ENCODE measurements at regions not wholly inside any gene's neighbourhood (a gene's known extent, or its start where the extent isn't known, plus 50 kb on each side); places are given as distances from the start of the nearest gene placed in this dataset.

DNA sequence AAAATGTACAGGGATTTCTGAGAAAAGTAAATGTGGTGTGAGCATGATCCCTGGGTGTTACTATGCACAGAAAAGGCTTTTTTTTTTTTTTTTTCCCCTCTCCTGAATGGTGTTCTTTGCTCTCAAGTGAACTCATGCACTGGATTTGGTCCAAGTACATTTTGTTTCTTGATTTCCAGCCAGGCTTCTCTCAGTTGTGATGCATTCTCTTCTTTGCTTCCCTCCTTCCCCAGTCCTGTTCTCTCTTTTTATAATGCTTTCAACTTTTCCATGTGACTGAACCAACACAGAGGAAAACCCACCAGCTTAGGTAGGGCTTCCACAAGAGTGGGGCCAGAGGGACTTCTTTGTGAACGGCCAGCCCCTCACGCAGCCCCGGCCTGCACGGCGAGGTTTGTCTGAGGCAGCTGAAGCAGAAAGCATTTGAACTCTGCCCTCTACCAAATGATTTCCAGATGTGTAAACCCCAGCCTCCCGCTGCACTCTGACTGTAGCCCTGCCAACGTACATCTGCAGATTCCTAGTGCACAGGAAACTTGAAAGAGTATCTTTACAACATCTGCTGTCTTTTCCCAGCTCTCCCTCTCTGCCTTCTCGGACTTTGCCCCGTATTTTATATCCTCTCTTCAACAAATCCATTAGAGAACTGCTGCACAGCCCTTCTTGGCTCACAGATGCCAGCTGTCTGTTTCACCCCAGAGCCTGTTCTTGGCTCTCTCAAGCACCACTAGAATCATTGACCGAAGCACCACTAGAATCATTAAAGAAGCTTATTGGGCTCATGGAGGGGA lies 71.8 kb upstream of the CD180 start:
- peak overlapping the region; percentile 58 for H3K27ac ChIP-seq
- peaks cover 12% of the 10 kb centered on the region for H3K4me1 Mint-ChIP-seq
- no peak overlapping the region for H3K9ac ChIP-seq
- H3K27me3 ChIP-seq = no peaks in the 10 kb centered on the region
- no peaks in the 10 kb centered on the region for H4K20me1 ChIP-seq (ENCODE audit: low read depth)
- H3K4me2 ChIP-seq = peak overlapping the region; percentile 43
- peaks cover 13% of the 10 kb centered on the region for H3F3A ChIP-seq (ENCODE audit: low read depth)
- H3K4me3 Mint-ChIP-seq = no peak overlapping the region
- TF ChIP-seq EZH2phosphoT487 (IDR thresholded peaks at IDR 0.05) (no peak), EZH2 (IDR thresholded peaks at IDR 0.05) (no peak)
- TF ChIP-seq, protein P1, sequence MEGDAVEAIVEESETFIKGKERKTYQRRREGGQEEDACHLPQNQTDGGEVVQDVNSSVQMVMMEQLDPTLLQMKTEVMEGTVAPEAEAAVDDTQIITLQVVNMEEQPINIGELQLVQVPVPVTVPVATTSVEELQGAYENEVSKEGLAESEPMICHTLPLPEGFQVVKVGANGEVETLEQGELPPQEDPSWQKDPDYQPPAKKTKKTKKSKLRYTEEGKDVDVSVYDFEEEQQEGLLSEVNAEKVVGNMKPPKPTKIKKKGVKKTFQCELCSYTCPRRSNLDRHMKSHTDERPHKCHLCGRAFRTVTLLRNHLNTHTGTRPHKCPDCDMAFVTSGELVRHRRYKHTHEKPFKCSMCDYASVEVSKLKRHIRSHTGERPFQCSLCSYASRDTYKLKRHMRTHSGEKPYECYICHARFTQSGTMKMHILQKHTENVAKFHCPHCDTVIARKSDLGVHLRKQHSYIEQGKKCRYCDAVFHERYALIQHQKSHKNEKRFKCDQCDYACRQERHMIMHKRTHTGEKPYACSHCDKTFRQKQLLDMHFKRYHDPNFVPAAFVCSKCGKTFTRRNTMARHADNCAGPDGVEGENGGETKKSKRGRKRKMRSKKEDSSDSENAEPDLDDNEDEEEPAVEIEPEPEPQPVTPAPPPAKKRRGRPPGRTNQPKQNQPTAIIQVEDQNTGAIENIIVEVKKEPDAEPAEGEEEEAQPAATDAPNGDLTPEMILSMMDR (IDR thresholded peaks at IDR 0.05) = no peak
- H3K9me3 ChIP-seq (ENCODE audit: low read depth) = no peaks in the 10 kb centered on the region
- H3K4me1 ChIP-seq = peaks cover 14% of the 10 kb centered on the region
- H3K36me3 Mint-ChIP-seq = peaks cover 4% of the 10 kb centered on the region
- H3K27ac Mint-ChIP-seq = no peak overlapping the region
- peaks cover 5% of the 10 kb centered on the region for H3K27me3 Mint-ChIP-seq (ENCODE audit: insufficient read depth, low read depth)
- peak; percentile 71 for DNase-seq (ENCODE audit: low spot score)
- no peaks in the 10 kb centered on the region for H3K79me2 ChIP-seq (ENCODE audit: low read depth)
- no peak overlapping the region for H2AFZ ChIP-seq (replicated peaks)
- H3K4me3 ChIP-seq = no peak overlapping the region
- peaks cover 27% of the 10 kb centered on the region for H3K9me3 Mint-ChIP-seq
- no peaks in the 10 kb centered on the region for H3K36me3 ChIP-seq

DNA sequence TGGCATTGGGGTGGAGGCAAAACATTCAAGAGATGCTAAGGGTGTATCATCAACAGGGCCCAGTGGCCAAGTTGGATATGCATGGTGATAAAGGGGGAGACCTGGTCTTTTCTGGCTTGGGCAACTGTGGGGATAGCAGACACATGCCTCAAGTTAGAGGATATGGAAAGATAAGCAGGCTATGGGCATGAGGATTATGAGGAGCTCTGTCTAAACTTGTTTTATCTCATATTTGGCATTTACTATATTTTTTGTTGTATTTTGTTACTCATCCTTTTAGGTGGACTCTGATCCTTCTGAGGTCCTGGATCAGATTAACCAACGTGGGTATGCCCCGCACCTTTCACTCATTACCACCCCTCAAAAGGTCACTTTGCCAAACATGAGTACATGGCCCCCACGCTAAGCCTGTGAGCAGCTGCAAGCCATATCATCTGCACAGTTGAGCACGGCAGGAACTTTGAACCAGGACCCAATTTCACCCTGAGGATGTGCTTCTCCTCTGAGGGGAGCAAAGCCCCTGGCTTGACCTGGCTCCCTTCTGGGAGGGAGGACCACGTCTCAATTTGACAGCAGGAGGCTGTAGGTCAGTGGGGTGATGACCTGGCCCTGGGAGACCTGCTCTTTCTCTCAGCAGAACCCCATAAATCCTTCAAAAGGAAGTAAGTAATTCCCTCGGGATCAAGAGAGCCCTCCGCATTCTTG lies 71.1 kb upstream of the CD180 start:
- Mint-ChIP-seq H3K9me3 (peaks cover 20% of the 10 kb centered on the region), H3K27ac (no peak overlapping the region), H3K4me3 (no peak overlapping the region), H3K36me3 (no peaks in the 10 kb centered on the region), H3K4me1 (peaks cover 14% of the 10 kb centered on the region), H3K27me3 (ENCODE audit: insufficient read depth, low read depth) (peaks cover 5% of the 10 kb centered on the region)
- H3K4me1 ChIP-seq = peaks cover 14% of the 10 kb centered on the region
- peak; percentile 24 for DNase-seq (ENCODE audit: low spot score)
- no peak overlapping the region for H2AFZ ChIP-seq (replicated peaks)
- peak overlapping the region; percentile 43 for H3K4me2 ChIP-seq
- H4K20me1 ChIP-seq (ENCODE audit: low read depth) = no peaks in the 10 kb centered on the region
- no peak overlapping the region for H3K9ac ChIP-seq
- no peaks in the 10 kb centered on the region for H3K27me3 ChIP-seq
- H3K27ac ChIP-seq = peak overlapping the region; percentile 58
- H3K4me3 ChIP-seq = no peak overlapping the region
- H3K79me2 ChIP-seq (ENCODE audit: low read depth) = no peaks in the 10 kb centered on the region
- TF ChIP-seq EZH2 (IDR thresholded peaks at IDR 0.05) (no peak), EZH2phosphoT487 (IDR thresholded peaks at IDR 0.05) (no peak)
- TF ChIP-seq, protein P1 (IDR thresholded peaks at IDR 0.05) = no peak
- no peaks in the 10 kb centered on the region for H3K36me3 ChIP-seq
- H3F3A ChIP-seq (ENCODE audit: low read depth) = peaks cover 13% of the 10 kb centered on the region
- H3K9me3 ChIP-seq (ENCODE audit: low read depth) = no peaks in the 10 kb centered on the region

DNA sequence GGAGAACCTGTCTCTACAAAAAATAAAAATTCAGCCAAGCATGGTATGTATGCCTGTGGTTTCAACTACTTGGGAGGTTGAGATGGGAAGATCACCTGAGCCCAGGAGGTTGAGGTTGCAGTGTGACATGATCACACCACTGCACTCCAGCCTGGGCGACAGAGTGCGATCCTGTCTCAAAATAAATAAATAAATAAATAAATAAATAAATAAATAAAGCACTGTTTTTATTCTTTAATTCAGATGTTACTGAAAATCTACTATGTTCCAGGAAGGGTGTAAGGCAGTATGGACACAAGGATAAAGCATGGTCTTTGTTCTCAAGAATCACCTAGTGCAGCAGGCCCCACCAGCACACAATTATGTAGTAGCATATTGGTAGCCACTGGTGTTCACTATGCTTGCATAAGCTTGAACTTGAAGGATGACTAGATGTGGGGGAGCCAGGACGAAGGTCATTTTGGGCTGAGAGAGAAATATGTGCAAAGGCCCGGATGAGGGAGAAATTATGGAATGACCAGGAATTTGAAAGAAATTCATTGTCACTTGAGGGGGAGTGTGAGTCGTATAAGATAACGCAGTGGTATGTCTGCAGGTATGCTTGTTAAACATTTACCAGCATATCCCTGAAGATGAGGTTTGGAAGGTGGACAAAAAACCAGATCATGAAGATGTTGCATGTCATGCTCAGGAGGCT lies 70.2 kb upstream of the CD180 start:
- H3K9me3 ChIP-seq (ENCODE audit: low read depth) = no peaks in the 10 kb centered on the region
- Mint-ChIP-seq H3K27me3 (ENCODE audit: insufficient read depth, low read depth) (peaks cover 5% of the 10 kb centered on the region), H3K4me1 (peaks cover 14% of the 10 kb centered on the region), H3K36me3 (no peaks in the 10 kb centered on the region), H3K4me3 (no peak overlapping the region), H3K27ac (no peak overlapping the region), H3K9me3 (peaks cover 17% of the 10 kb centered on the region)
- TF ChIP-seq EZH2phosphoT487 (IDR thresholded peaks at IDR 0.05) (no peak), EZH2 (IDR thresholded peaks at IDR 0.05) (no peak)
- TF ChIP-seq, protein P1 (IDR thresholded peaks at IDR 0.05) = no peak
- DNase-seq (ENCODE audit: low spot score) = no peak
- H3F3A ChIP-seq (ENCODE audit: low read depth) = peaks cover 13% of the 10 kb centered on the region
- no peak overlapping the region for H2AFZ ChIP-seq (replicated peaks)
- no peak overlapping the region for H3K9ac ChIP-seq
- H3K4me2 ChIP-seq = no peak overlapping the region
- no peaks in the 10 kb centered on the region for H4K20me1 ChIP-seq (ENCODE audit: low read depth)
- H3K4me3 ChIP-seq = no peak overlapping the region
- no peaks in the 10 kb centered on the region for H3K36me3 ChIP-seq
- no peak overlapping the region for H3K27ac ChIP-seq
- peaks cover 14% of the 10 kb centered on the region for H3K4me1 ChIP-seq
- no peaks in the 10 kb centered on the region for H3K27me3 ChIP-seq
- H3K79me2 ChIP-seq (ENCODE audit: low read depth) = no peaks in the 10 kb centered on the region

Data from neural progenitor cell (in vitro differentiated cells).